OCI-LY1 (cell line): ENCODE measurements at regions not wholly inside any gene's neighbourhood (a gene's known extent, or its start where the extent isn't known, plus 50 kb on each side); places are given as distances from the start of the nearest gene placed in this dataset.

Experiments
- EZH2 ChIP-seq: fragments of 200-600 bp; sonication (generic), shearing (Covaris generic); IDR thresholded peaks from 2 replicates; pipeline ENCODE4 v1.8.0; 2017; ENCODE audit warnings: borderline replicate concordance, mixed run types, mild to moderate bottlenecking, antibody characterized with exemption, low read length, moderate library complexity, mixed read lengths
- TF ChIP-seq, protein P1 (sequence below): fragments of 200-600 bp; sonication (generic), shearing (Covaris generic); IDR thresholded peaks from 2 replicates; pipeline ENCODE4 v1.5.1; 2017; ENCODE audit warnings: mild to moderate bottlenecking, antibody characterized with exemption, low read length, moderate library complexity, mixed read lengths

DNA sequence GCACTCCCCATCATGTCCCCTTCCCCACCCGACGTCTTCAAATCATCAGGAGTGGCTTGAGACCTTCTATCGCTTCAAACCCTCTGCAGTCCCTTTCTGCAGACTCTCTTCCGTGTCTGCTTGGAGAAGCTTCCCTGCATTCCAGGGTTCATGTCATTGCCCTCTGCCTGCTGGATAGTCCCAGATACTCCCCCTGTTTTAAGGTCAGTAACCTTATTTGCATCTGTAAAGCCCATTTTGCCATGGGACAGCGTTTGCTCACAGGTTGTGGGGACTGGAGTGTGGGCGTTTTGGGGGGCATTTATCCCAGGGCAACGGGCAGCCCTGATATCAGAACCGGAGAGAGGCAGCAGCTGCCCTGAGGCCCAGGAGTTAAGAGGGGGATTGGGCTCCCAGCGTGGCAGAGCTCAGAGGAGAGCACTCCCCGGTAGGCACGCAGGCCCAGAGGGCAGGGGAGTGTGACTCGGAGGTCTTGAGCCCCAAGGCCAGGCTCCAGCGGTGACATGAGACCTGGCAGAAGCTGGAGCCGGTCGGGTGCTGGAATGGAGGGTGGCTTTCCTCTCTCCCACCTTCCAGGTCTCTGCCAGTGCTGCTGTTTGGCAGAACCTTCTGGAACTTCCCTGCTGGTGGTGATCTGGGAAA, 73.8 kb downstream of the RTP5 start:
- TF ChIP-seq, protein P1, sequence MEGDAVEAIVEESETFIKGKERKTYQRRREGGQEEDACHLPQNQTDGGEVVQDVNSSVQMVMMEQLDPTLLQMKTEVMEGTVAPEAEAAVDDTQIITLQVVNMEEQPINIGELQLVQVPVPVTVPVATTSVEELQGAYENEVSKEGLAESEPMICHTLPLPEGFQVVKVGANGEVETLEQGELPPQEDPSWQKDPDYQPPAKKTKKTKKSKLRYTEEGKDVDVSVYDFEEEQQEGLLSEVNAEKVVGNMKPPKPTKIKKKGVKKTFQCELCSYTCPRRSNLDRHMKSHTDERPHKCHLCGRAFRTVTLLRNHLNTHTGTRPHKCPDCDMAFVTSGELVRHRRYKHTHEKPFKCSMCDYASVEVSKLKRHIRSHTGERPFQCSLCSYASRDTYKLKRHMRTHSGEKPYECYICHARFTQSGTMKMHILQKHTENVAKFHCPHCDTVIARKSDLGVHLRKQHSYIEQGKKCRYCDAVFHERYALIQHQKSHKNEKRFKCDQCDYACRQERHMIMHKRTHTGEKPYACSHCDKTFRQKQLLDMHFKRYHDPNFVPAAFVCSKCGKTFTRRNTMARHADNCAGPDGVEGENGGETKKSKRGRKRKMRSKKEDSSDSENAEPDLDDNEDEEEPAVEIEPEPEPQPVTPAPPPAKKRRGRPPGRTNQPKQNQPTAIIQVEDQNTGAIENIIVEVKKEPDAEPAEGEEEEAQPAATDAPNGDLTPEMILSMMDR: no peak
- TF ChIP-seq EZH2: no peak
